Tibial artery (tissue), 4 donors: ENCODE measurements at regions not wholly inside any gene's neighbourhood (a gene's known extent, or its start where the extent isn't known, plus 50 kb on each side); places are given as distances from the start of the nearest gene placed in this dataset.

Experiments
- DNase-seq, 2 donors: peaks; one replicate each; pipeline ENCODE4 v3.0.0-alpha.2; 2019
- H3K27ac ChIP-seq, 2 donors: fragments of 200-600 bp; sonication (generic) in 1 of 2; 1 replicate in 1 of 2; 2 replicates in 1 of 2; pipeline ENCODE4 v1.5.1; 2018 to 2019; ENCODE audit warnings: mild to moderate bottlenecking in 1 of 2
- H3K27me3 ChIP-seq, 2 donors: fragments of 200-600 bp; sonication (generic) in 1 of 2; one replicate each; pipeline versions ENCODE4 v1.5.1 to v1.6.0; 2016 to 2019
- H3K36me3 ChIP-seq, 3 donors: fragments of 200-600 bp; sonication (generic) in 2 of 3; one replicate each; pipeline ENCODE4 v1.5.1; 2016 to 2019; ENCODE audit warnings: mild to moderate bottlenecking in 2 of 3
- H3K4me1 ChIP-seq, 4 donors: fragments of 200-600 bp; sonication (generic) in 2 of 4; 1 replicate in 3 of 4; 2 replicates in 1 of 4; pipeline ENCODE4 v1.5.1; 2016 to 2019
- H3K4me3 ChIP-seq, 2 donors: fragments of 200-600 bp; sonication (generic) in 1 of 2; 1 replicate in 1 of 2; 2 replicates in 1 of 2; pipeline ENCODE4 v1.5.1; 2018 to 2019; ENCODE audit warnings: mild to moderate bottlenecking in 2 of 2
- H3K9me3 ChIP-seq, 3 donors: fragments of 200-600 bp; sonication (generic) in 1 of 3; one replicate each; pipeline ENCODE4 v1.5.1; 2016 to 2019
- intact Hi-C: fragments of 100-400 bp; cut with DNase I; formaldehyde crosslinking; loops from one replicate; pipeline ENCODE4 v1.15.0; 2023; ENCODE audit warnings: low total_unique reads
- TF ChIP-seq, protein P1 (sequence below), 2 experiments: fragments of 200-600 bp in 1 of 2; fragments of 450-650 bp in 1 of 2; IDR thresholded peaks; one replicate each; pipeline ENCODE4 v1.5.1; 2017 to 2019; ENCODE audit warnings: antibody characterized with exemption in 2 of 2, mild to moderate bottlenecking in 1 of 2, moderate library complexity in 1 of 2

DNA sequence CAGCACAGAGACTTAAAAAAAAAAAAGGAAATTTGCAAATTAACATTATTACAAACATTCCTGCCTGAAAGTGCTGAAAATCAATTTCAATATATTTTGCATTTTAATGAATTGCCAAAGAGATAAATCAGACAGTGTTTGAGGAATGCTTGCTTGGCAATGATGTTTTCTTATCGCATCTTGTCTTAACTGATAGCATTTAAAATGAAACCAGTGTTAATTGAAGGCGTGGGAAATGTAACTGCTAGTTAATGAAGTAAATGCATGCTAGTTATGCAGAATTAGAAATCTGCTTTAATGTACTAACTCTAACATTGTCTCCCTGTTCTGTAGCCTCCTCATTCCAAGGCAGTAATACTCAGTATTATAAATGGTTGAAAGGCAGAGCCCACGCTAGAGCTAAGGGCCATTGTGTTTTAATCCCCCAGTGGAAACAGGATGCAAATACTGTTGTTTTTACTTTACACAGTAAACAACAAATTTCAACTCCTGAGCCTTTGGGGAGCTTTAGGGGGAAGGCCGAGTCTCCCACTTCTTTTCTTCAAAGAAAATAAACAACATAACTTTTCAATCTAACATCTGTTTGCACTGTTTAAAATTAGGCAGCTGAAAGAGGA, 586.9 kb downstream of the TLE4 start:
- H3K27ac ChIP-seq: no peak overlapping the region
- no peaks in the 10 kb centered on the region for H3K9me3 ChIP-seq
- H3K4me3 ChIP-seq: no peak overlapping the region
- intact Hi-C loops: no loop called here
- H3K4me1 ChIP-seq: peaks cover 0 to 11% (median 2%) of the 10 kb centered on the region in 4 donors
- TF ChIP-seq, protein P1, sequence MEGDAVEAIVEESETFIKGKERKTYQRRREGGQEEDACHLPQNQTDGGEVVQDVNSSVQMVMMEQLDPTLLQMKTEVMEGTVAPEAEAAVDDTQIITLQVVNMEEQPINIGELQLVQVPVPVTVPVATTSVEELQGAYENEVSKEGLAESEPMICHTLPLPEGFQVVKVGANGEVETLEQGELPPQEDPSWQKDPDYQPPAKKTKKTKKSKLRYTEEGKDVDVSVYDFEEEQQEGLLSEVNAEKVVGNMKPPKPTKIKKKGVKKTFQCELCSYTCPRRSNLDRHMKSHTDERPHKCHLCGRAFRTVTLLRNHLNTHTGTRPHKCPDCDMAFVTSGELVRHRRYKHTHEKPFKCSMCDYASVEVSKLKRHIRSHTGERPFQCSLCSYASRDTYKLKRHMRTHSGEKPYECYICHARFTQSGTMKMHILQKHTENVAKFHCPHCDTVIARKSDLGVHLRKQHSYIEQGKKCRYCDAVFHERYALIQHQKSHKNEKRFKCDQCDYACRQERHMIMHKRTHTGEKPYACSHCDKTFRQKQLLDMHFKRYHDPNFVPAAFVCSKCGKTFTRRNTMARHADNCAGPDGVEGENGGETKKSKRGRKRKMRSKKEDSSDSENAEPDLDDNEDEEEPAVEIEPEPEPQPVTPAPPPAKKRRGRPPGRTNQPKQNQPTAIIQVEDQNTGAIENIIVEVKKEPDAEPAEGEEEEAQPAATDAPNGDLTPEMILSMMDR (IDR thresholded peaks at IDR 0.05): no peak
- H3K27me3 ChIP-seq: no peaks in the 10 kb centered on the region
- no peak for DNase-seq
- no peaks in the 10 kb centered on the region for H3K36me3 ChIP-seq

DNA sequence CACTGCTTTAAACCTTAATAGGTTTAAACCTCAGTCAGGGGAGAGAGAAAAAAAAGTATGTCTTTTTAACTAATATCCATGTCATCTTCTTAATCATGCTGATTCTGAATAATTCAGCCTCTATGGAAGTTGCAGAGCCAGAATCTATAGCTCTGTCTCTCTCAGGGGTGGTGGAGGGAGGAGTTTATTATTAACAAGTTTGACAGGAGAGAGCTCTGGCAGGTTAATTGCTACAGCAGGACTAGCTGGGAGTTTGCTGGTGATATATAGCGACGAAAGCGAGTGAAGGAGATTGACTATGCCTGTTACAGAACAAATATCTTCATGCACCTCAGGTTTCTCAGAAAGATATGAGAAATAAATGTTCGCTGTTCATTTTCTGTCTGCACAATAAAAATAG, 586.4 kb downstream of the TLE4 start:
- Histone ChIP-seq H3K27ac (no peak overlapping the region), H3K9me3 (no peaks in the 10 kb centered on the region), H3K36me3 (no peaks in the 10 kb centered on the region), H3K4me3 (no peak overlapping the region), H3K4me1 (peaks cover 0 to 11% (median 2%) of the 10 kb centered on the region in 4 donors), H3K27me3 (no peaks in the 10 kb centered on the region)
- intact Hi-C loops: no loop called here
- TF ChIP-seq, protein P1 (IDR thresholded peaks at IDR 0.05): no peak
- DNase-seq: no peak

DNA sequence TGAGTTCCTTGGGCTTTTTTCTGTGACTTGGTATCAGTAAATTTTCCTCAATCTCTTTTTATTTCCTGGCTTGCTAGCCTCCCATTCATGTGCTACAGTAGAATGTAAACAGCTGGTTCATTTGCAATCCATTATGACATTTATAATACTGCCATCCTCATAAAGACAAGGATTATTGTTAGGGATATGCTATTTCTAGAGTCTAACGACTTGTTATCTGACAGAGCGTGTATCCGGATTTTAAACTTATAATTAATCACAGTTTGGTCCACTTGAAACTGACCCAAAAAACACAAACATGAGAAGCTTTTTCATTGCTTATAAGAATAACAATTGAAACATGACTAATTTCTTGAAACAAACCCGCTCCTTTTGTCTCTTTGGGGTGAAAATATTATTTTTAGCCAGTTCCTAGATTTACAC, 585.8 kb downstream of the TLE4 start:
- Histone ChIP-seq H3K36me3 (no peaks in the 10 kb centered on the region), H3K4me3 (no peak overlapping the region), H3K9me3 (no peaks in the 10 kb centered on the region), H3K4me1 (peaks cover 0 to 11% (median 2%) of the 10 kb centered on the region in 4 donors), H3K27ac (no peak overlapping the region), H3K27me3 (no peaks in the 10 kb centered on the region)
- intact Hi-C loops: no loop called here
- no peak for DNase-seq
- TF ChIP-seq, protein P1 (IDR thresholded peaks at IDR 0.05): no peak

DNA sequence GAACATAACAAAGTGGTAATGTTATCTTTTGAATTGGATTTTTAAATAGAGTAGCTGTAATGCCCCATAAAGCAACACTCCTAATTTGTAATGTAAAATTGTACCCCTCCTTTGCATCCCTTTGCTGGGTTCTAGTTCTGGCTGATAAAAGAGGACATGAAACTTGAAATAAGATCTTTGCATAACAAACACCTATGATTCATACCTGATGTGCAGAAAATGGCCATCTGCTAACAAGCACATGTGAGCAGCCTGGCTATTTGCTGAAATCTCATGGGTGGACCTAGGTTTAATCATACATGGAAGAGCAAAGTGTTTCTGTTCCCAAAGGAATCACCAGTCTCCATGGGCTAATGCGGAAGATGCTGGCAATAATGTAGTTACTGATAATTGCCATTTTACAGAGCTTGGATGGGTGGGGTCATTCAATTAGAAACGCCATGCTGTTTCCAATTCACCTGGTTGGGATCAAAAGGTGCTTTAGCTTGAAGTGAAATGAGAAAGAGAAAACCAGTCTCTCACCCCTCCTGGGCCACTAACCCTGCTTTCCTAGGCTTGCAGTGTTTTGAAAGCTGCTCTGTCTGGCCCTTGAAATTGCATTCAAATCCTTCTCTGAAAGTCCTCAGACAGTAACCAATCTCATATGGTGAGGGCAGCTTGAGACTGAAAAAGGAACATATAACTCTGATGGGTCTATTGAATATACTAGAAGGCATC, 585.1 kb downstream of the TLE4 start:
- Histone ChIP-seq H3K27ac (no peak overlapping the region), H3K36me3 (no peaks in the 10 kb centered on the region), H3K27me3 (no peaks in the 10 kb centered on the region), H3K4me1 (peaks cover 0 to 11% (median 2%) of the 10 kb centered on the region in 4 donors), H3K9me3 (no peaks in the 10 kb centered on the region), H3K4me3 (no peak overlapping the region)
- TF ChIP-seq, protein P1 (IDR thresholded peaks at IDR 0.05): no peak
- intact Hi-C loops: no loop called here
- DNase-seq: no peak

DNA sequence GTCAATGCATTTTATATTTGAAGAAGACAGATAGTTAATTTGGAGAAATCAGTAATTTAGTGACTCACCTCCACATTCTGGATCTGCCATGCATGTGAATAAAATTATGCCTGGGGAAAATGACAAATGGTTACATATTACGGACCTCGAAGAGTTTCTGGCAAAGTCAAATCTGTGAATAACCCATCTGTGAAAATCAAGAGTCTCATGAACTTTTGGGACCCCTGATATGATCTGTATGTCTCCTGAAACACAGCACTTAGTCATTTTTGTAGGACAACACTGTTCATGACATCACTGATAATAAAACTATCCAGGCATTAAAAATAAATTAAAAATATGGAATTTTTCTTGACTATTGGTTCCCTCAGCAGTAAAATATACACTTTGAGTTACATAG, 584.5 kb downstream of the TLE4 start:
- intact Hi-C loops: no loop called here
- no peak for DNase-seq
- no peaks in the 10 kb centered on the region for H3K9me3 ChIP-seq
- no peaks in the 10 kb centered on the region for H3K27me3 ChIP-seq
- H3K4me3 ChIP-seq: no peak overlapping the region
- no peak overlapping the region for H3K27ac ChIP-seq
- H3K36me3 ChIP-seq: no peaks in the 10 kb centered on the region
- TF ChIP-seq, protein P1 (IDR thresholded peaks at IDR 0.05): no peak
- H3K4me1 ChIP-seq: peaks cover 0 to 11% (median 2%) of the 10 kb centered on the region in 4 donors
